HG02571 (cell line): ENCODE measurements at regions not wholly inside any gene's neighbourhood (a gene's known extent, or its start where the extent isn't known, plus 50 kb on each side); places are given as distances from the start of the nearest gene placed in this dataset.
"Not testable (repeated sequence)": the region's sequence is repeated elsewhere in the genome, so short reads cannot be mapped to it uniquely, and the experiment has no call there.

ENCODE experiments used
- ATAC-seq: cut with Tn5 transposase; IDR thresholded peaks from one replicate; pipeline ENCODE4 v1.9.1; 2021; ENCODE audit warnings: mild to moderate bottlenecking, moderate library complexity; ENCODE audit not compliant: unreplicated experiment

DNA sequence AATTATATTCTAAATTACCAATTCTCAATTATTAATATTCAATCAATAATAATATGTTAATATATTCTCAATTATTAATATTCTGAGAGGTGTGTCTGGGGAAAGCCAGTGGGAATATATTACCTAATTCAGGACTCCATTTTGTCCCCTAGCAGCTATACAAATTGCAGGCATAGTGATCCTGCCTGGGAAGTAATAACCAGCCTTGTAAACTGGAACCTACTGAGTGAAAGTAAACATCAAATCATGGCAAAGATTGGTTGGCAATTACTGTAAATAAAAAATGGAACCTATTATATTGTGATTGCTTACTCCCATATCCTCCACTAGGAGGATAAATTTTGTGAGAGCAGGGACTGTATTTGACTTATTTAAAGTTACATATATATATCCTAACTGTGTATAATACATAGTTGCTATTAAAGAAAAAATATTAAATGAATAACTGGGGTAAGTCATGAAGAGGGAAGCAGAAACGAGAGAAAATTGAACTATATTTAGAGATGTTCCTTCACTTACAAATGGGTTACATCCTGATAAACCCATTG, 150.5 kb upstream of the ELL2 start:
- ATAC-seq, result no peak

DNA sequence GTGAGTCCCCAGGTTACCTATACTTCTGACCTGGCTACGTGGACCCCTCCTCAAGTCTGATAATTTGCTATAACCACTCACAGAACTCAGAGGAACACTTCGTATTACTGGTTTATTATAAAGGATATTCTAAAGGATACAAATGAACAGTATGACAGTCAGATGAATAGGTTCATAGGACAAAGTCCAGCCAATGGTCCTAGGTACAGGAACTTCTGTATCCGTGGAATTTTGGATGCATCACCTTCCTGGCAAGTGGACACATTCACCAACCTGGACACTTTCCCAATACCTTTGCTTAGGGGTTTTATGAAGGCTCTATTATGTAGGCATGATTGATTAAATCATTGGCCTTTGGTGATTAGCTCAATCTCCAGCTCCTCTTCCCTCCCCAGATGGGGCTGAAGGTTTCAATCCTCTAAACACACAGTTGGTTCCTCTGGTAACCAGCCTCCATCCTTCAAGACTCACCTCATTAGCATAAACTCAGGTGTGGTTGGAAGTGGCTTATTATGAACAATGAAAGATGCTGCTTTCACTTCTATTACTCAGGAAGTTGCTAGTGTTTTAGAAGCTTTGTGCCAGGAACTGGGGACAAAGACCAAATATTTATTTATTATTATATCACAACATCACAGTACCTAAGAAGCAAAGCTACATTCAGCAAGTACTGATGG, 149.6 kb upstream of the ELL2 start:
- ATAC-seq, result no peak

DNA sequence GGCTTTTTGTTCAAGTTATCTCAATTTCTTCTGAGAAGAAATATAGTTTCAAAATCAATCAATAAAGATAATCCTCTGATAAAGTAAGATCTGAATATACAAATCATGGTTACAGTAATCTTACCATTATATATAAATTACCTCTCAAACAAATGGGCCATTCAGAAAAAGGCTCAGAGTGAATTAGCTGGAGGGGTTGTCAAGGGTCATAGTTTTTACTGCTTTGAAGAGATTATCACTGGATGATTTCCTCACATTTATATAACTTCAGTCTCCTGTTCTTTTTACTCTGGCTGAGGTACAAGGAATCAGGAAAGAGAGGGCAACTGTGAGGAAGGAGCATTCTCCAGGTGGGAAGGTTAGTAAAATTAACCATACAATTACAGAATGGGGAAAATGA, 148.6 kb upstream of the ELL2 start:
- no peak for ATAC-seq

DNA sequence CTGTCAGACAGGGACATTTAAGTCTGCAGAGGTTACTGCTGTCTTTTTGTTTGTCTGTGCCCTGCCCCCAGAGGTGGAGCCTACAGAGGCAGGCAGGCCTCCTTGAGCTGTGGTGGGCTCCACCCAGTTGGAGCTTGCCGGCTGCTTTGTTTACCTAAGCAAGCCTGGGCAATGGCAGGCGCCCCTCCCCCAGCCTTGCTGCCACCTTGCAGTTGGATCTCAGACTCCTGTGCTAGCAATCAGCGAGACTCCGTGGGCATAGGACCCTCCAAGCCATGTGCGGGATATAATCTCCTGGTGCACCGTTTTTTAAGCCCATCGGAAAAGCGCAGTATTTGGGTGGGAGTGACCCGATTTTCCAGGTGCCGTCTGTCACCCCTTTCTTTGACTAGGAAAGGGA, 147.0 kb upstream of the ELL2 start:
- ATAC-seq, result not testable (repeated sequence)

DNA sequence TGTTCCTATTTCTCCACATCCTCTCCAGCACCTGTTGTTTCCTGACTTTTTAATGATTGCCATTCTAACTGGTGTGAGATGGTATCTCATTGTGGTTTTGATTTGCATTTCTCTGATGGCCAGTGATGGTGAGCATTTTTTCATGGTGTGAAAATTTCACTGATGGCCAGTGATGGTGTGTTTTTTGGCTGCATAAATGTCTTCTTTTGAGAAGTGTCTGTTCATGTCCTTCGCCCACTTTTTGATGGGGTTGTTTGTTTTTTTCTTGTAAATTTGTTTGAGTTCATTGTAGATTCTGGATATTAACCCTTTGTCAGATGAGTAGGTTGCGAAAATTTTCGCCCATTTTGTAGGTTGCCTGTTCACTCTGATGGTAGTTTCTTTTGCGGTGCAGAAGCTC, 142.2 kb upstream of the ELL2 start:
- ATAC-seq, result not testable (repeated sequence)

DNA sequence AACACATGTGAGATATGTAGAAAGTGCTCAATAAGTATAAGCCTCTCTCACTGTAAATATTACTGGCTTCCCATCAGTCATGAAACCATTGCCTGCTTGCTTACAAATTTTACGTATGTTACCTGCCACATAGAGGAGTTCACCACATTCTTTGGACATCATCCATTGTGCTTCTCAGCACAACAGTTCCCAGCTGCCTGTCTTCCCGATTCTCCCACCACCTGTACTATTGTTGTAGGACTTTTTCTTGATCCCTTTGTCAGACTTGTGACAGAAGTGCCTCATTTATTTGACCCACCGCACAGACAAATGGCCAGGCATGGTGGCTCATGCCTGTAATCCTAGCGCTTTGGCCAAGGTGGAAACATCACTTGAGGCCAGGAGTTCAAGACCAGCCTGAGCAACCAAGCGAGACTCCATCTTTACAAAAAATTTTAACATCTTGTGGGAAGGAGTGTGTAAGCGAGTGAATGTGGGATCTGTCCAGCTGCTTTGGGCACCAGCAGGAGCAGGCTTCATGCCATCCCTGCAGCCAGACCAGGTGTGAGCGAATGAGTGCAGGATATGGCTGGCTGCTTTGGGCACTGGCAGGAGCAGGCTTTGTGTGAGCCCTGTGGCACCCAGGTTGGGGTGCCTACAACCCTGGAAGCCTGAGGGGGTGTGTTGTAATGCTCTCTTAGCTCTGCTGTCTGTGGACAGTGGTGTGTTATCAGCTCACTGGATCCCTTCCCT, 139.9 kb upstream of the ELL2 start:
- no peak for ATAC-seq

DNA sequence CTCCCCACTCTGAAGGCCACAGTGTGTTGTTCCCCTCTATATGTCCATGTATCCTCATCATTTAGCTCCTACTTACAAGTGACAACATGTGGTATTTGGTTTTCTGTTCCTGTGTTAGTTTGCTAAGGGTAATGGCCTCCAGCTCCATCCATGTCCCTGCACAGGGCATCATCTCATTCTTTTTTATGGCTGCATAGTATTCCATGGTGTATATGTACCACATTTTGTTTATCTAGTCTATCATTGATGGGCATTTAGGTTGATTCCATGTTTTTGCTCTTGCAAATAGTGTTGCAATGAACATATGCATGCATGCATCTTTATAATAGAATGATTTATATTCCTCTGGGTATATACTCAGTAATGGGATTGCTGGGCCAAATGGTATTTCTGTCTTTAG, 135.8 kb upstream of the ELL2 start:
- ATAC-seq, result not testable (repeated sequence)

DNA sequence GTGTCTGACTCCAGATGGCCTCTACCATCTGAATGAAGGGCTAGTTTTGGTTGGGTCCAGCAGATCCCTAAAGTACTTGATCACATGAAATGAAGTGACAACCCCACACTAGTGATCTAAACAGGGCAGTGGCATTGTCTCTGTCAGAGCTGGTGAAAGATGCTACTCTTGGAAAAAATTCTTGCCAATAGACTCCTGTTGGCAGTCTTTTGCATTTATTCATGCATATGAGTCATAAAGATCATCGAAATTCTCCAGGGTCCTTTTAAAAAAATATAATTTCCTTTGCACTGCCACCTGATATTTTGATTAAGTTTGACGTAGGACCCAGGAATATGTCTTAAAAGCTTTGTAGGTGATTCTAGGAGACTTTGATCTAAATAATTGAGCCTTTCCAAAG, 135.1 kb upstream of the ELL2 start:
- no peak for ATAC-seq

DNA sequence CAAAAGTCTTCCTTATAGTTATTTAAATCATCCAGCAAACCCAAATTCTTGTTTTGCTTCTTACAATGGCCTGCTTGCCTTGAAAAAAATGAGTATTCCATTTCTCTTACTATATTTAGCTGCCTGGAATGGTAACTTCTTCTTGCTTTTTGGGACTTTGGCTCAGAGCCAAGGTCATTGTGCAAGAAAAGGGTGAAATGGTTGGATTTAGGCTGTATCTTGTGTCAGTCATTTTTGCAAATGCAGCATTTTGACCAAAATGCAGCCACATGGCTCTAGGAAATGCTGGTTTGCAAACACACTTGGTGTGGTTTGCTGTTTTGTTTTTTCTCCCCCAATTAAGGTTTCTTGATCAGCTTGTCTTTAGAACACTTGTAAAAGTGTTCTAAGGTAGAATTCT, 133.3 kb upstream of the ELL2 start:
- ATAC-seq, result no peak

DNA sequence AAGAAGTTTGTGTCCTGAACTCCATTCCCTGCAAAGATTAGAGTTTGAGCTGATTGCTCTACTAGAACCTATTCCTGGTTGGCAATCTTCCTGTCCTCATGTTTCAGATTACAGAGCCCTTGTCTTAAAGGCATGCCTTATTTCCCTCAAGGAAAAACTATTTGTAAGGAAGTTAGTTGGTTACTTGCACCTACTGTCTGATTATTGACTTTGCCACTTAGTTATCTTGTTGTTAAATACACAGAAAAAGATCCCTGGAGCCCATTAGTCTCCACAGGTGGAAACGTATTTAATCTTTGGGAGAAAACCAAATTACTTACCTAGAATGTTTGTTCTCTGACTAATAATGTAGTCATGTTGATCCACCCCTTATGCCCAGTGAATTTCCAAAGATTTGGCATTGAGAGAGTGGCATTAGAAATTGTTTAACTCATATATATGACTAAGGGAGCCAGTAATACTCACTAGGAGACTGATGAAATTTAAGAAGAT, 132.3 kb upstream of the ELL2 start:
- no peak for ATAC-seq

DNA sequence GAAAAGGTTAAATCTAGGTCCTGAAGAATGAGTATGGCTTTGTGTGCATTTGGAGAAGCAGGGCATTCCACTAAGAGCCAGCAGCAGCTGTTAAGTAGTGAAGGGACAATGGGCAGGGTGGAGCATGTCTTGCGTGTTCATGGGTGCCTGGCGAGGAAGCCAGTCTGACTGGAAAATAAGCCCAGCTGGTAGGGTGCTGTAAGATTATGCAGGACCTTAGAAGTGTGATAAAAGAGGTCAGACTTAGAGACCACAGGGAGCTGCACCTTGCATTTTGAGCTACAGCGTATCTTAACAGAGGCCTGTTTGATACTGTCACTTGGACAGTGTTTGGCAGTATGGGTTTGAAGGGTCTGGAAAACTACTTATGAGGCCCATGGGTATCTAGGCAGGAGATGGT, 131.7 kb upstream of the ELL2 start:
- ATAC-seq, result no peak

DNA sequence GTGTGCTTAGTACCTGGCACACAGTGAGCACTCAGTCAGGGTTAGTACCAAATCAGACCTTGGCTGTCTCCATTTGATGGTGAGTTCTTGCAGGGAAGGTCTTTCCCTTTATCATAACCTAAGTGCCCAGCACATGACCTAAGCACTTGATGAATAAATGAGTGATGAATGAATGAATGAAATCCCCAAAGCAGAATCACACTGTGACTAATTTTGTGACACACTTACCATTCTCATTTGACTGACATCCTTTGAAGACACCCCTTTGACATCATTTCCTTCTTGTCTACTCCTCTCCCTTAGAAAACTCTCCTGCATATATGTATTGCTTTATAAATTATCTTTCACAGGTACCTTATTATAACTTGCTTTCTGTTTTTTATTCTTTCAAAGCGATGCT, 130.2 kb upstream of the ELL2 start:
- no peak for ATAC-seq

DNA sequence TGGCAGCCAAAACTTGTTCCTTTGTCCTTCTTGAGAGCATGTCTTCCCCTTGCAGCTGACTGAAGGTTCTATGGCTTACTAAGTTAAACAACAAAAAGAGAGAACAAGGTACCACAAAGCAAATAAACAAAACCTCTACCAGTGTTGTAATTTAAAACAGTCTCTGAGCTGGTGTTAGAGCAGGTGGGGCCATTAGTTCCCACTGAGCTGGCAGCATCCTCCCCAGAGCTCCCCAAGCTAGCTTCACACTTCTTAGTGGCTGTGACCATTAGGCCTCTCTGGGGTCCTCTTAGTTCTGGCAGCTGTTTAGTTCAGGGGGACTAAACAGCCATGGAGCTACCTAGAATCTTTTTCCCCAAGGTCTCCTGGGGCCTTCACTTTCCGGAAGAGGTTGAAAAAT, 128.6 kb upstream of the ELL2 start:
- no peak for ATAC-seq

DNA sequence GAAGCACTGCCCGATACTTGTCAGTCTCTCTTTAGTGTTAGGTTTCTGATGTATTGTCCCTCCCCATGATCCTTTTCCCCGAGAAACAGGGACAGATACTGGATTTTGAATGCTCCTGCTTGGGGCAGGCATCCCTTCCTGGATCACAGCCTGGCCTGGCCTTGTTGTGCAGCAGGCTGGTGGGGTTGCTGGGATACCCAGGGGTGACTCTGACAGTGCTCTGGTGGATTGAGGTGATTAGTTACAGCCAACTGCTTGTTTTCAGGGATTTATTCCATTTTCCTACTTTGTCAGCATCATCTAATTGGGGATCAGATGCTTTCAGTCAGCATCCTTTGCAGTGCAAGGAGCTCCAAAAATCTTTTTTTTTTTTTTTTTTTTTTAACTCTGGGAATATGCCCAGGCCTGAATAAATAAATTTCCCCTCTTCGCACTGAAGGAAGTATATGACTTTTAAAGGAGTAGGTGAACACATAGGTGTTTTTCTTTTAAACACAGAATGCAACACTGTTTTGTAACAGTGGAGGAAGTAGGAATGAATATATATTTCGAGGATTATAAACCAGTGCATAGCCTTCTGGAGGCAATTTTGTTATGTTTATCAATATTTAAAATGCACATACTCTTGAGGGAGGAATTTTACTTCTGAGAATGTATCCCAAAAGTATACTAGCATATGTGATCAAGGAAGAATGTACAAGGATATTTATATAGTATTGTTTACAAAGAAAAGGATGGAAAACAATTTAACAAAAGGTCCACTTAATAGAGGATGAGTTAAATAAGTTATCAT, 127.3 kb upstream of the ELL2 start:
- no peak for ATAC-seq

DNA sequence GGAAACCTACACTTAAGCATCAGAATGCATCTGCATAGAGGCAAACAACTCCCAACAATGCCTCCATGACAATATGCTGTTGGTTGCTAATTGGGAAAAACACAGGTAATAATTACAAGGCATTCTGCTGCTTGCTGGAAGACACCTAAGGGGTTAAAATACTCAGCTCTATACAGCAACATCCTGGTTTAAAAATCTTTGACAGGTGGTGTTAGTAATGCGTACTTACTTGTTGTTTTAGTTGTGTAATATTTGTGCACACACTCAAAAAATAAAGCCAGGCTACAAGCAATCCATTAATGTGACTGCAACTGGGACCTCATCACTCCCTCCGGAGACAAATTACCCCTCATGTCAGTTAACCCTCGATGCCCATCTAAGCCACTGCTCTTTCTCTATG, 126.3 kb upstream of the ELL2 start:
- ATAC-seq, result no peak

DNA sequence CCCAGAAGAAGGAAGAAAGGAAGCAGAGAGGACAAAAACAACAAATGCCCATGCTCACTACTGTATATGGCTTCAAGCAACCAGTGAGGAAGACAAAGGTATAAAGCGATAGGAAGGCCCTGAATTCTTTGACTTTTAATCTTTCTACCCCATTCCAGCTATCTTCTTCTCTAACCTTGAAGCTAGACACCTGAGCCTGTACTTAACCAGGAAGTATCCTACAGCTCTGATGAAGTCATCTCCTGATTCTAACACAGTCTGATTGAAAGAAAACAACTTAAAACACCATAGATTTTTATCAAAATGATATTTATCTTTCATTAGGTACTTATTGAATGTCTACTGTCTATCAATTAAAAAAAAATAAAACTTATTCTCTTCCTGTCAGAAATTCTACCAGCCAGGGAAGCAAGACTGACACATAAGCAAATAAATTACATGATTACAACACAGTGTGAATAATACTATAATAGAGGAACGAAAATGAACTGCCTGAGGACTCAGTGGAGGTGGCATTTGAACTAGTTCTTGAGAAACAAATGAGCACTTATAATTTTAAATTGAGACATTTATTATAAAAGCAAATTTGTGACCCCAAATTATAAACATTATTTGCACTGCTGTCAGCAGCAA, 123.3 kb upstream of the ELL2 start:
- no peak for ATAC-seq

DNA sequence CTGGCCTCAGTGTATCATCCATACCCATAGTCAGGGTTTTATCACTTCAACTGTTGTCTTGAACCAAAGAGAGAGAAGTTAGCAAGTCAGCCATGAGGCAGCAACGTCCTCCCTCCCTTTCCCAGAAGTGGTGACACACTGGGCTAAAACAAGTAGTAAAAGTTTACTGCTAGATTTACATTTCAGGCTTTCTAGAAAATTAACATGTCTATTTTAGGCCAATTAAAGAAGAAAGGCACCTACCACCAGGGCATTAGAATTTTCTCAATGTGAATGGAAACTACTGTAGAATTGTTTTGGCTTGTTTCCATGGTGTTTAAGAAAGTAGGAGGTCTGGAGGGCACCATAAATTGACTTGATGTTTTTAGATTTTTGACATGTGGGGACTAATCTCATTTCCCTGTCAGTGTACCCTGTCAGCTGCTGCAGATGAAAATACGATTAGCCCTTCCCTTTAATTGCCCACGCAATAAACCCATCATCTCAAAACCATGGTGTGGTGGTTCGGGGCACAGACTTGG, 121.8 kb upstream of the ELL2 start:
- ATAC-seq, result no peak

DNA sequence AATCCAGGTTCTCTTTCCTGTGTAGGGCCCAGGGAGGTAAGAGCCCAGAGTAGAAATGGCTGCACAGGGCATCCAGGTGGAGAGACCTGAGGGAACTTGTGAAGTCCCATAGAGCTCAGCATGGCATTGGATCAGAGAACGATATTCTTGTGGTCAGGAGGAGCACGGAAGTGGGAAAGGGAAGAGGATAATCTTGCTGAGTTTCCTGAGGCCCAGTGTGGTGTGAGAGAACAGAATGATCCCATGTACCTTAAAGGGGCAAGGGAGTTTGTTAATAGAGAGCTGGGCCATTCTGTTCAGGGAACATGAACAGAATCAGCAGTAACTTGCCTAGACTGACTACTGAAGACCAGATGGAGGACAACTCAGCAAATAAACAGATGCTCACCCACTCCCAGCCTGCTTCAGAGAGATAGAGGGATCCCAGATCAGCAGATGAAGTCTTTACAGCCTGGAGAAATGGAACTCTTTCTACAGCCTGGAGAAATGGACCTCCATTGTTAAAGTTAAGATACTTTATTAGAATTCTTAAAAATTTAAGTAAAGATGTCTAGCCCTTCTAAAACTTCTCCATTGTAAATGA, 119.7 kb upstream of the ELL2 start:
- ATAC-seq, result no peak

DNA sequence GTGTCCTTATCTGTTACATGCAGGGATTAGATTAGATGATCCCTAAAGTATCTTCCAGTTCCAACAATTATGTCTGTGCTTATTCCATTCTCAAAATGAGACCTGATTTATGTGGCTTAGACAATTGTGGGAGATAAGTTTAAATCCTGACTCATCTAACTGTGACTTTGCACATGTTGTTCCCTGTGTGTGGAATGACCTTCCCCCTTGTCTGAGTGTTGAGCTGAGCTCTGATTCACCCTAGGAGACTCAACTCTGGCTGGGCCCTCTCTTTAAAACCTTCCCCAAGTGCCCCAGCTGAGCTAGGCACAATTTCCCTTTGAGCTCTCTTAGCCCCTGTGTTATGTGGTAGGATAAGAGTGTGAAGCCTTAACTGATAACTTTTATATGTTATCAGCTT, 118.9 kb upstream of the ELL2 start:
- no peak for ATAC-seq

DNA sequence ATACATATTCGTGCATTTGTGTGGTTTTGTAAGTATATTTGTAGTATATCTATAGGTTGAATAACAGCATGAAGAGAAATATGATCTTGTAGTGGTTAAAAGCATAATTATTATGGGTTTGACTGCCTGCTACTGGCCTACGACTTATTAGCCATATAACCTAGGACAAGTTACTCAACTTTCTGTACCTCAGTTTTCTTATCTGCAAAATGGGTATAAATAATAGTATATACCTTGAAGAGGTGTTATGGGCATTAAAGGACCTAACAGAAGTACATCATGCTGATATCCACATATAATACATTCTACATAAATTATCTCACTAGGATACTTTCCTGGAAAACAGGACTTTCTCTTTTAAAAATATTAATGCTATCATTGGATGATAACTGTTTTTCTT, 118.3 kb upstream of the ELL2 start:
- ATAC-seq, result no peak
